Left cardiac atrium (tissue), 4 donors: ENCODE measurements at regions not wholly inside any gene's neighbourhood (a gene's known extent, or its start where the extent isn't known, plus 50 kb on each side); places are given as distances from the start of the nearest gene placed in this dataset.
"Not testable (repeated sequence)": the region's sequence is repeated elsewhere in the genome, so short reads cannot be mapped to it uniquely, and the experiment has no call there.

Source experiments
- ATAC-seq, 2 donors: fragments of 200-7000 bp; cut with Tn5 transposase; one replicate each; pipeline ENCODE4 v1.9.1; 2020; ENCODE audit warnings: mild to moderate bottlenecking in 2 of 2, moderate library complexity in 2 of 2
- DNase-seq: peaks from one replicate; pipeline ENCODE4 v3.0.0-alpha.2; 2020
- intact Hi-C, 2 donors: fragments of 100-400 bp; cut with DNase I; formaldehyde crosslinking; loops; one replicate each; pipeline versions ENCODE4 v1.14.1 to v1.15.1; 2022 to 2023
- donor health status: DM: no; HTN: yes; CAD: no.
- donor health status: DM: no; HTN: yes; CAD: no; lungs with severe emphysema.
- donor health status: DM: yes; HTN: yes; CAD: no.
- donor health status: Dilated cardiomyopathy.

GRCh38 chr7:79691074-79691473, 237.6 kb upstream of the MAGI2 start:
- ATAC-seq (no peak), DNase-seq (no peak)
- intact Hi-C loops, result no loop called here

- ATAC-seq (no peak), DNase-seq (no peak)
- intact Hi-C loops, result no loop called here
These were observed 230.9 kb upstream of the MAGI2 start for GRCh38 chr7:79684384-79684783.

DNA sequence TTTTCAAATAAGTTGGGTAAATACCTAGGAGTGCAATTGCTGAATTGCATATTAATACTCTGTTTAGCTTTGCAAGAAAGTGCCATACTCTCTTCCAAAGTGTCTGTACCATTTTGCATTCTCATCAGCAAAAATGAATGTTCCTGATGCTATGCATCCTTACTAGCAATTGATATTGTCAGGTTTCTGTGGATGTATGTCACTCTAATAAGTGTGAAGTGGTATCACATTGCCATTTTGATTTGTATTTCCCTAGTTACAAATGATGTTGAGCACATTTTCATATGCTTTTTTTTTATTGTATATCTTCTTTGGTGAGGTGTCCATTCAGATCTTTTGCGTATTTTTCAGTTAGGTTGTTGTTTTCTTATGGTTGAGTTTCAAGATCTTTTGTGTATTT, 230.4 kb upstream of the MAGI2 start:
- no peak for ATAC-seq
- no peak for DNase-seq
- intact Hi-C loops, result no loop called here

DNA sequence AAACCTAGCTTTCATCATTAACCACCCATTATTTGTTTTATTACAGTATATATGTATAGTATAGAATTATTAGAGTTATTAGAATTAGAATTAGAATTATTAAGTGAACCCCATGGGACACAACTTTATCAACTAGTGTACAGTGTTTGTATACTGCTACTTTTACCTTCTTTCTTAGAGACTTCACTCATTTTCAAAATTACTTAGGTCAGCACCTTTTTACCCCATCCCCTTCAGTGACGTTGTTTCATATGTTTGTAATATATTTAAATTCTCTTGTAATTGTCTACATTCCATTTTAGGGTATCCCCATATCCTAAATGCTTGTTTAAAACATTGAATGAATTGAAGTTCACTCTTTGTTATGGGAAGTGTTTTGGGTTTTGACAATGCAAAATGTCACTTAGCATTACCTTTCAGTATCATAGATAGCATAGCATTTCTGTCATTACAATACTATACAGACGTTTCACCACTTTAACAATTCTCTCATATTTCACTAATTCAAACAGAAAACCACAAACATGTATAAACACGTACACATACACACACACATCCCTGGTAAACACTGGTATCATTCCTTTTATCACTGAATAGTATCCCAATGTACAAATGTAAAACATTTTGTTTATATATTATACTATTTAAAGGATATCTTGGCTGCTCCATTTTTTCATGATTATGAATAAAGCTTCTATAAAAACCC, 229.9 kb upstream of the MAGI2 start:
- no peak for DNase-seq
- no peak for ATAC-seq
- intact Hi-C loops, result no loop called here

DNA sequence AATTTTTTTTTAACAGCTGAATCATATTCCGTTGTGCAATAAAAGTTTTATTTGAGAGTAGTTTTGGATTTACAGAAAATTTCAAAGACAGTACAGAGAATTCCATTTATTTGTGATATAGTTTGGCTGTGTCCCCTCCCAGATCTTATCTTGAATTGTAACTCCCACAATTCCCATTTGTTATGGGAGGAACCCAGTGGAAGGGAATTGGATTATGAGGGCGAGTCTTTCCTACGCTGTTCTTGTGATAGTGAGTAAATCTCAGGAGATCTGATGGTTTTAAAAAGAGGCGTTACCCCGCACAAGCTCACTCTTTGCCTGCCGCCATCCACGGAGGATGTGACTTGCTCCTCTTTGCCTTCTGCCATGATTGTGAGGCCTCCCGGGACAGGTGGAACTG, 228.0 kb upstream of the MAGI2 start:
- intact Hi-C loops, result no loop called here
- no peak for ATAC-seq
- DNase-seq, result no peak

DNA sequence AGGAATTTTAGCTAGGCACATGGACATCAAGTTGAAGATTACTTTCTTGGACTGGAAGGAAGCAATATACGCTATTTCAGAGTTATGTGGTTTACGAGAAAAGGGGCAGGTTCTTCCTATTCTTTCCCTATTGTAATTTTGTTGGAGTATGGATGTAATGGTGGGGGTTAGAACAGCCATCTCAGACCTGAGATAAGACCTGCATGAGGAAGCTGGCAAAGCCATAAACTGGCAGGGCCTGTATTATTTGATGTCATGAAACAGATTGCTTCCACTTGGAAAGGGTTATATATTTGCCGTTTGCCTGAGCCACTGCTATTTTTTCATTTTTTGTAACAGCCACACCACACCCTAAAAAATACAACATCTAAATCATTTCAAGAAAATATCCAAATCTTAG, 220.5 kb upstream of the MAGI2 start:
- no peak for ATAC-seq
- intact Hi-C loops, result no loop called here
- DNase-seq, result no peak

- intact Hi-C loops, result no loop called here
- ATAC-seq (no peak), DNase-seq (no peak)
These were observed 220.0 kb upstream of the MAGI2 start for GRCh38 chr7:79673421-79673820.

GRCh38 chr7:79668292-79668691, 214.8 kb upstream of the MAGI2 start:
- no peak for DNase-seq
- peak in 1 of 2 donors; percentile 62 for ATAC-seq
- intact Hi-C loops, result no loop called here

GRCh38 chr7:79666472-79666871, 213.0 kb upstream of the MAGI2 start:
- ATAC-seq (no peak), DNase-seq (no peak)

GRCh38 chr7:79664884-79665676, 211.6 kb upstream of the MAGI2 start:
- ATAC-seq (peak; percentile 83 to 88), DNase-seq (peak; percentile 33)
- intact Hi-C loops, result no loop called here

More at GRCh38 chr7:79666472-79666871, 213.0 kb upstream of the MAGI2 start:
- intact Hi-C loops, result no loop called here

DNA sequence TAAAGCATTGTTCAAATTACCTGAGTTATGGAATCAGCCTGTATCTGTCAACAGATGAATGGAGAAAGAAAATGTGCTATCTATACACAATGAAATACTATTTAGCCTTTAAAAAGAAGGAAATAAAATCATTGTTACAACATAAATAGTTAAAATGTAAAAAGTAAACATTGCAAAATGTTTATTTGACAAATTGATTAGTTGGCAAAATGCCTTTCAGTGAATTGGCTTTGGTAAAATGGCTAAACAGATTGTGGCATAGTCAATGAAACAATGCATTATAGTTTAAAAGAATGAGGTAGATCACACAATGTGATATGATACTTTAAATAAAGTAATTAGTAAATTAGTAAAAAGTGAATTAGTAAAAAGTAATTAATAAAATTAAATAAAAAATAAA, 204.8 kb upstream of the MAGI2 start:
- DNase-seq (no peak), ATAC-seq (no peak)
- intact Hi-C loops, result no loop called here

- ATAC-seq (no peak), DNase-seq (no peak)
- intact Hi-C loops, result no loop called here
These were observed 199.7 kb upstream of the MAGI2 start for GRCh38 chr7:79653136-79653631.

- intact Hi-C loops, result no loop called here
- no peak for DNase-seq
- ATAC-seq, result no peak
These were observed 199.2 kb upstream of the MAGI2 start for GRCh38 chr7:79652619-79653018.

GRCh38 chr7:79647711-79648110, 194.2 kb upstream of the MAGI2 start:
- intact Hi-C loops, result no loop called here
- no peak for DNase-seq
- ATAC-seq, result no peak

DNA sequence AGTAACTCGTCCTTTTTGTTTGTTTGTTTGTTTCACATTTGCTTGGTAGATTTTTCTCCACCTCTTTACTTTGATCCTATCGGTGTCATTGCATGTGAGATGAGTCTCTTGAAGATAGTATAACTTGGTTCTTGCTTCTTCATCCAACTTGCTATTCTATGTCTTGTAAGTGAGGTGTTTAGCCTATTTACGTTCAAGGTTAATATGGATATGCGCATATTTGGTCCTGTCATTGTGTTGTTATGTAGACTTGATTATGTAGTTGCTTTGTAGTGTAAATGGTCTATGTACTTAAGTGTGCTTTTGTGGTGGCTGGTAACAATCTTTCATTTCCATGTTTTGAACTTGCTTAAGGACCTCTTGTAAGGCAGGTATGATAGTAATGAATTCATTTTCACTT, 192.8 kb upstream of the MAGI2 start:
- ATAC-seq (no peak), DNase-seq (no peak)
- intact Hi-C loops, result no loop called here

GRCh38 chr7:79636849-79637248, 183.4 kb upstream of the MAGI2 start:
- intact Hi-C loops, result no loop called here
- DNase-seq, result no peak
- no peak for ATAC-seq

GRCh38 chr7:79625921-79626320, 172.5 kb upstream of the MAGI2 start:
- intact Hi-C loops, DNase-seq, ATAC-seq: not testable (repeated sequence)

GRCh38 chr7:79624336-79624735, 170.9 kb upstream of the MAGI2 start:
- intact Hi-C loops, result no loop called here
- ATAC-seq, result no peak
- DNase-seq, result no peak

- DNase-seq, result no peak
- intact Hi-C loops, result no loop called here
- ATAC-seq, result no peak
These were observed 169.3 kb upstream of the MAGI2 start for GRCh38 chr7:79622781-79623180.

DNA sequence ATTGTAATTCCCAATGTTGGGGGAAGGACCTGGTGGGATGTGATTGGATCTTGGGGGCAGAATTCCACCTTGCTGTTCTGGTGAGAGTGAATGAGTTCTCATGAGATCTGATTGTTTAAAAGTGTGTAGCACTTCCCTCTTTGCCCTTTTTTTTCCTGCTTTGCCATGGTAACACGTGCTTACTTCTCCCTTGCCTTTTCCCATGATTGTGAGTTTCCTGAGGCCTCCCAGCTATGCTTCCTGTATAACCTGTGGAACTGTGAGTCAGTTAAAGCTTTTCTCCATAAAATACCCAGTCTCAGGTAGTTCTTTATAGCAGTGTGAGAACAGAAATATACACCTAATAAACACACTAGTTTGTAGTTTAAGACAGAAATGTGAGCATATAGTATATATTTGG, 166.8 kb upstream of the MAGI2 start:
- DNase-seq (no peak), ATAC-seq (no peak)
- intact Hi-C loops, result no loop called here

DNA sequence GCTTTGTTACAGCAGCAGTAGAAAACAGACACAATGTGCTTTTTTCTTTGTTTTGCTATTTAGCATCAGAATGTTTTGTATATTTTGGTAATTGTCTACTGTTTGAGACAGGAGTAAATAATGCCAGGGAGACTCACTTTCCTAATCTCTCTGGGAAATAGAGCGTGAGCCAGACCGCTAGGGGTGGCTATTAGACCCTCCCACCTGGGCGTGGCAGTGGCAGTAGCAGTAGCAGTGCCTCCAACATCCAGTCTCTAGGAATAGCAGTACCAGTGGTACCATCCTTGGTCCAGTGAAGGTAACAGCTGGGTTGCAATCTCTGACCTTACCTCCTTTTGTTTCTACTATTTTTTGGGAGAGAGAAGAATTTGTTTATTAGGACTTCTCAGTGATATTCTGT, 165.7 kb upstream of the MAGI2 start:
- no peak for DNase-seq
- no peak for ATAC-seq
- intact Hi-C loops, result no loop called here
